ENCODE measurements at regions not wholly inside any gene's neighbourhood (a gene's known extent, or its start where the extent isn't known, plus 50 kb on each side); places are given as distances from the start of the nearest gene placed in this dataset.

- TF ChIP-seq CTCF (IDR thresholded peaks at IDR 0.05; ENCODE audit: borderline replicate concordance, extremely low read depth, low read length, poor library complexity, severe bottlenecking) (peak; percentile 30), EZH2 (IDR thresholded peaks at IDR 0.05; ENCODE audit: borderline replicate concordance, low read depth, low read length, severe bottlenecking) (no peak)
Measured at GRCh38 chr13:20294497-20294896, 62.4 kb upstream of the GJB6 start.

All from DND-41 (cell line).